Naive thymus-derived CD4-positive, alpha-beta T cell (primary cell): ENCODE measurements at regions not wholly inside any gene's neighbourhood (a gene's known extent, or its start where the extent isn't known, plus 50 kb on each side); places are given as distances from the start of the nearest gene placed in this dataset.
A peak's percentile ranks its signal among the peaks of the same experiment; 100 is the strongest.

Experiments used
- ATAC-seq: fragments of 150-1000 bp; cut with Tn5 transposase; 2 replicates; pipeline ENCODE4 v1.10.0; 2021; ENCODE audit warnings: mild to moderate bottlenecking, moderate library complexity
- CTCF ChIA-PET: fragments of 350-600 bp; sonication (Branson Sonifier 250); formaldehyde crosslinking; loops from one replicate; lab custom pipeline; 2021; ENCODE audit warnings: antibody characterized with exemption; lab: Charles Lee
- POLR2A ChIA-PET: fragments of 350-600 bp; sonication (Branson Sonifier 250); formaldehyde crosslinking; loops from one replicate; lab custom pipeline; 2021; ENCODE audit warnings: antibody characterized with exemption, inconsistent platforms; lab: Charles Lee
- DNase-seq, 9 donors: peaks; one replicate each; pipeline versions ENCODE4 v3.0.0 to v3.0.0-alpha.2; 2020 to 2022; ENCODE audit warnings: mixed read lengths in 1 of 9
- H3K27ac ChIP-seq: one replicate; pipeline ENCODE4 v1.7.0; 2013; ENCODE audit warnings: mild to moderate bottlenecking, low read depth, low read length, moderate library complexity
- H3K27me3 ChIP-seq, 2 donors: one replicate each; pipeline ENCODE4 v1.7.0; 2013; ENCODE audit warnings: low read length in 2 of 2, mild to moderate bottlenecking in 2 of 2, moderate library complexity in 2 of 2; ENCODE audit not compliant: control insufficient read depth in 2 of 2, insufficient read depth in 2 of 2
- H3K36me3 ChIP-seq, 3 experiments: 1 replicate in 2 of 3; 2 replicates in 1 of 3; pipeline ENCODE4 v1.7.0; 2013; ENCODE audit warnings: low read length in 3 of 3, mild to moderate bottlenecking in 3 of 3, moderate library complexity in 1 of 3; ENCODE audit not compliant: insufficient read depth in 3 of 3, control insufficient read depth in 2 of 3
- H3K4me1 ChIP-seq, 2 donors: one replicate each; pipeline ENCODE4 v1.7.0; 2013; ENCODE audit warnings: low read length in 2 of 2, mild to moderate bottlenecking in 2 of 2, moderate library complexity in 1 of 2; ENCODE audit not compliant: control insufficient read depth in 2 of 2, insufficient read depth in 2 of 2
- H3K4me3 ChIP-seq: 2 replicates; pipeline ENCODE4 v1.7.0; 2013; ENCODE audit warnings: mild to moderate bottlenecking, low read length
- H3K9me3 ChIP-seq, 3 experiments: 1 replicate in 2 of 3; 2 replicates in 1 of 3; pipeline ENCODE4 v1.7.0; 2013; ENCODE audit warnings: low read length in 3 of 3; ENCODE audit not compliant: control insufficient read depth in 2 of 3
- H3K27ac Mint-ChIP-seq, 9 donors: one replicate each; pipeline ENCODE4 v1.8.0; 2020 to 2022; ENCODE audit warnings: mixed read lengths in 9 of 9, mild to moderate bottlenecking in 8 of 9, moderate library complexity in 5 of 9, inconsistent platforms in 2 of 9
- H3K27me3 Mint-ChIP-seq, 5 donors: one replicate each; pipeline ENCODE4 v1.8.0; 2021 to 2022; ENCODE audit warnings: mixed read lengths in 5 of 5, mild to moderate bottlenecking in 1 of 5
- H3K36me3 Mint-ChIP-seq, 5 donors: one replicate each; pipeline ENCODE4 v1.8.0; 2020 to 2022; ENCODE audit warnings: mixed read lengths in 5 of 5, mild to moderate bottlenecking in 3 of 5, inconsistent platforms in 1 of 5
- H3K4me1 Mint-ChIP-seq, 7 donors: one replicate each; pipeline ENCODE4 v1.8.0; 2020 to 2022; ENCODE audit warnings: mixed read lengths in 7 of 7, mild to moderate bottlenecking in 3 of 7, inconsistent platforms in 1 of 7
- H3K4me3 Mint-ChIP-seq, 10 donors: one replicate each; pipeline ENCODE4 v1.8.0; 2020 to 2022; ENCODE audit warnings: mild to moderate bottlenecking in 10 of 10, mixed read lengths in 10 of 10, moderate library complexity in 6 of 10, inconsistent platforms in 2 of 10
- H3K9me3 Mint-ChIP-seq, 11 donors: one replicate each; pipeline ENCODE4 v1.8.0; 2020 to 2022; ENCODE audit warnings: mixed read lengths in 11 of 11, mild to moderate bottlenecking in 4 of 11, inconsistent platforms in 1 of 11, moderate library complexity in 1 of 11
- intact Hi-C, 2 donors: fragments of 100-400 bp; cut with micrococcal nuclease; formaldehyde crosslinking; loops; one replicate each; pipeline ENCODE4 v1.15.1; 2023

DNA sequence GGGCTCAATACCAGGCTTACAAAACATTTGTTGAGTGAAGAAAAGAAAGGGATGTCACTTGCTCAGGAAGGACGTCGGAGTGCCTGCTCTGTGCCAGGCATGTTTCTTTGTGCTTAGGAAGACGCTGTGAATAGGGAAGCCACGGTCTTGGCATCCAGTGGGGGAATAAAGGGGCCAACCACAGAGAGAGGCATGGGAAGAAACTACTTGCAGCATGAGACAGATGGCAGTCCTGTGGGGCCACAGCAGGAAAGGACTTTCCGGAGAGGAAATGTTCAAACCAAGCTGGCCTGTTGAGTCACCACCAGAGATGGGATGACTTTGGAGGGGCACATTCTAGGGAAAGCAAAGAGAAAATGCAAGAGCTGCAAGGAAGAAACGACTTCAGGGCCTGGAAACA lies 173.2 kb downstream of the CDH26 start:
- H3K27ac ChIP-seq, result no peak overlapping the region
- peaks cover 0 to 11% (median 0%) of the 10 kb centered on the region in 7 donors for H3K4me1 Mint-ChIP-seq
- intact Hi-C loops, result loop anchor here in 1 of 2 donors (10.0 kb wide), 3 partner anchors 77 to 1753 kb away; partner anchors contain the start of genes FAM217B and PPP1R3D
- no peaks in the 10 kb centered on the region for H3K9me3 ChIP-seq
- no peaks in the 10 kb centered on the region for H3K27me3 ChIP-seq
- no peak overlapping the region for H3K27ac Mint-ChIP-seq
- no peak for DNase-seq
- H3K36me3 Mint-ChIP-seq, result no peaks in the 10 kb centered on the region
- no peaks in the 10 kb centered on the region for H3K36me3 ChIP-seq
- no peak overlapping the region for H3K4me3 Mint-ChIP-seq
- no peaks in the 10 kb centered on the region for H3K4me1 ChIP-seq
- POLR2A ChIA-PET, result no interaction called here
- no peak overlapping the region for H3K4me3 ChIP-seq
- CTCF ChIA-PET, result interaction anchor here (0.6 kb wide), 1 partner anchor 181 kb away, joined by 3 read pairs; no protein-coding TSS in a partner anchor
- no peaks in the 10 kb centered on the region for H3K9me3 Mint-ChIP-seq
- H3K27me3 Mint-ChIP-seq, result peaks cover 0 to 6% (median 4%) of the 10 kb centered on the region in 5 donors
- peak; percentile 38 for ATAC-seq

DNA sequence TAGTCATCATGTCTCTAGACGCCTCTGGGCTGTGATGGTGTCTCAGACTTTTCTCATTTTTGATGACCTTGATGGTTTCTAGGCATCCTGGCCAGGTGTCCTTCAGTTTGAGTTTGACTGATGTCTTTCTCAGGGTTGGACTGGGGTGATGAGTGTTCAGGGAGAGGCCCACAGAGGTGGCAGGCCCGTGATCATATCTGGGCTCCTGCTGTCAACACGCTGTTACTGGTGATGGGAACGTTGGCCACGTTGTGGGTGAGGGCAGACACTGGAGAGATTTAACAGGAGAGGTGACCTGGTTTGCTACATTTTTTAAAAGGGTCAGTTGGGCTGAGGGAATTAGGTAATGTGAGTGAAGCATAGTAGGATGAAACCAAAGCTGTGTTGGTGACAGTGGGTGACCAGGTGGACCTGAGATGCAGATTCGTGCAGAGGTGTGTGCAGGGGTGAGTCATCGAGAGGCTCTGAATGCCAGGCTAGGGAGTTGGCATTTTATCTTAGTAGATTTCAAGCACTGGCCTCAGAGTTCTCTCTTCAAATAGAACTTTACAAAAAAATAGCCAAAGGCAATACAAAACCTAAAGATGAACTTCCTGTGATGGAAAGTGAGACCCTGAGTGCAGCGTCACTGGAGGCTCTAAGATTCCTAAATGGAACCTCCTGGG lies 174.1 kb downstream of the CDH26 start:
- Mint-ChIP-seq H3K27ac (no peak overlapping the region), H3K4me3 (no peak overlapping the region), H3K9me3 (no peaks in the 10 kb centered on the region), H3K27me3 (peaks cover 0 to 6% (median 4%) of the 10 kb centered on the region in 5 donors), H3K36me3 (no peaks in the 10 kb centered on the region), H3K4me1 (peaks cover 0 to 14% (median 3%) of the 10 kb centered on the region in 7 donors)
- POLR2A ChIA-PET, result no interaction called here
- Histone ChIP-seq H3K36me3 (no peaks in the 10 kb centered on the region), H3K4me1 (no peaks in the 10 kb centered on the region), H3K9me3 (no peaks in the 10 kb centered on the region), H3K4me3 (no peak overlapping the region), H3K27ac (no peak overlapping the region), H3K27me3 (no peaks in the 10 kb centered on the region)
- CTCF ChIA-PET, result no interaction called here
- intact Hi-C loops, result loop anchor here in 1 of 2 donors (10.0 kb wide), 3 partner anchors 77 to 1753 kb away; partner anchors contain the start of genes FAM217B and PPP1R3D
- DNase-seq (no peak), ATAC-seq (no peak)

DNA sequence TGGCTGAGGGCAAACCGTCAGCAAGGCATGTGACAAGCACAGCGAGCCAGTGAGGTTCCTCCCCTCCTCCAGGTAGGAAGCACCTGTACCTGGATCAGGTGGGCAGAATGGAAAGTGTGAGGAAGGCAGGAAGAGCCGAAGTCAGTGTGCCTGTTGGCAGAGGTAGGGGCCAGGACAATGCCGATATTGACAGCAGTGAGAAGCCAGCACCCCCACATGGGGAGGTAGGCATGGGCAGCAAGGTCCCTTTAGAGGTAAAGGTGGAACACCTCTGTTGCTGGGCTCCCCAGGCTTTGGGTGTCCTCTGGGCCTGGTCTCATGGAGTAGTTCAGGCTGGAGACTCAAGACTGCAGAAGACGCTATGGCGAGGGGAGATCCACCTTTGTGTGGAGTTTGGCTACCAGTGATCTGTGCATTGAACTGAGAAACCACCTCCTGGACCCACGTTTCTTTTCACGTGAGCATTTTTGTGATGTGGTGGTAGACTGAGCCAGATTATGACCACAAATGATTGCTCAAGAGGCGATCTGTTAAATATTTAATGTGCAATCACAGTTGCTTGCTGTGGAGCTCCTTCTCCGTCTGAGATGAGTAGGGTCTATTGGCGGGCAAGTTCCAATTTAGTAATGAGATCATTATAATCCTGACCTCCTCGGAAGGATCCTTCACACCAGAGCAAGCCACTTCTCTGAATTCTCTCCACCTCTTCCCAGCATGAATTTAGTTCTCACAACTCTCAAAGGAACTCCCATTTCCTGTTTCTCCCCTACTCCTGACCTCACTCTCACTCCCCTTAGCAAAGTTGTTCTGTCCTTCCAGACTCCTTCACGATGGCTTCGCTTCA lies 174.8 kb downstream of the CDH26 start:
- peaks cover 0 to 18% (median 9%) of the 10 kb centered on the region in 7 donors for H3K4me1 Mint-ChIP-seq
- H3K9me3 Mint-ChIP-seq, result no peaks in the 10 kb centered on the region
- POLR2A ChIA-PET, result no interaction called here
- ATAC-seq, result no peak
- Histone ChIP-seq H3K27me3 (no peaks in the 10 kb centered on the region), H3K4me1 (no peaks in the 10 kb centered on the region), H3K4me3 (no peak overlapping the region), H3K27ac (no peak overlapping the region), H3K36me3 (no peaks in the 10 kb centered on the region), H3K9me3 (no peaks in the 10 kb centered on the region)
- no peak overlapping the region for H3K4me3 Mint-ChIP-seq
- CTCF ChIA-PET, result no interaction called here
- H3K27me3 Mint-ChIP-seq, result peaks cover 0 to 6% (median 4%) of the 10 kb centered on the region in 5 donors
- no peak overlapping the region for H3K27ac Mint-ChIP-seq
- intact Hi-C loops, result loop anchor here in 1 of 2 donors (10.0 kb wide), 3 partner anchors 78 to 1752 kb away; partner anchors contain the start of genes FAM217B and PPP1R3D
- no peaks in the 10 kb centered on the region for H3K36me3 Mint-ChIP-seq
- no peak for DNase-seq

DNA sequence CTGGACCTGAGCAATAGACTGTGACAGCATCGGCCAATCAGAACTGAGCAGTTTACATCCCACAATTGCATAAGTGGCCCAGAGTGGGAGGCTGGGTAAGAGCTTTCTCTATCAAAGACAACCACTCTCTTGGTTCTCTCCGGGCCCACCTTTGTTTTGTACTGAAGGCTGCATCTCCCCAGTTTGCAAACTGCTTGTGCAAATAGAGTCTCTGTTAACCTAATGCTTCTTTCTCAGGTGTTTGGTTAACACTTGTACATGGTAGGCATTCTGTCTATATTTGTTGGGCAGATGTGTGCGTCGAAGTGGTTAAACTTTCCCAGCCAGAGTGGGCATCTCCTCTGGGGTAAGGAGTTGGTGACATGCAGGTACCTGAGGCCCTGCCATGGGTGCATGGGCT lies 177.1 kb downstream of the CDH26 start:
- no peak overlapping the region for H3K4me3 Mint-ChIP-seq
- H3K27me3 Mint-ChIP-seq, result peaks cover 0 to 6% (median 0%) of the 10 kb centered on the region in 5 donors
- no peak overlapping the region for H3K27ac ChIP-seq
- no peaks in the 10 kb centered on the region for H3K9me3 ChIP-seq
- no peaks in the 10 kb centered on the region for H3K27me3 ChIP-seq
- no peaks in the 10 kb centered on the region for H3K4me1 ChIP-seq
- H3K4me1 Mint-ChIP-seq, result peaks cover 0 to 27% (median 15%) of the 10 kb centered on the region in 7 donors
- H3K4me3 ChIP-seq, result no peak overlapping the region
- ATAC-seq (no peak), DNase-seq (no peak)
- ChIA-PET CTCF (no interaction called here), POLR2A (no interaction called here)
- no peak overlapping the region for H3K27ac Mint-ChIP-seq
- H3K36me3 ChIP-seq, result no peaks in the 10 kb centered on the region
- H3K9me3 Mint-ChIP-seq, result peaks cover 0 to 1% (median 0%) of the 10 kb centered on the region in 11 donors
- H3K36me3 Mint-ChIP-seq, result no peaks in the 10 kb centered on the region
- intact Hi-C loops, result loop anchor here (5.0 to 10.0 kb wide), 5 partner anchors 72 to 1750 kb away; partner anchors contain the start of genes FAM217B (in 1 of the 2) and PPP1R3D (in 1 of the 2)

DNA sequence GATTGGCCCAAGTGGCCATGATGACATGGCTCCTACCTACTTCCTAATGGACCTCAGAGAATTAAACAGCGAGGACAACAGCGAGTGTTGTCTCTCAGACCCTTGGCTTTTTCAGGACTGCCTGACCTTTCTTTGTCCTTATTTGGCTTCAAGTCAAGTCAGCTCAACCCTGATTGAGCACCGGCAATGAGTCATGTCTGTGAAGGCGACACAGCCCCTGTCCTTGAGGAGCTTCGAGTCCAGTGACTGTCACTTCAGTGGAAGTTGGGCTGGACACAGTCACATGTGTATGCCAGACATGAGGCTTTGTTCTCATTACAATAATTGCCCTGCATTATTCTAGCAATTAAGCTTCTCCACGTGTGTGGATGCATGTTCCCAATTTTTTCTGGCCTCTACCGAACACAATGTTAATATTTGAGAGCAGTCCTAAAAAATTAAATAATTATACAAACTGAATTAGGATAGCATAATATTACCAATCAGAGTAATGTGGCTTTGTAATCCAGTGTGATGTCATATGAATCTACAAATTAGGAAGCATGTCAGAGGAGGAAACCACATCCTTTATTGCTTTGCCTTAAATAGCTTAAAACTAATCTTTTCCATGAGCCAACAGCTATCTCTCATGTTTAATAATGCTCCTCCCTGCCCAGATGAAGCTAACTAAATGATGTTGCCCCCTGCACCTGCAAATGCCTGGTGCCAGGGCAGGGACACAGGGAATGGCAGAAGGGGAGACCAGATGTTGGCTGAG lies 178.6 kb downstream of the CDH26 start:
- intact Hi-C loops, result loop anchor here (1.0 to 10.0 kb wide), 7 partner anchors 70 to 1748 kb away; partner anchors contain the start of genes FAM217B (in 1 of the 2) and PPP1R3D (in 1 of the 2)
- Histone ChIP-seq H3K27me3 (no peaks in the 10 kb centered on the region), H3K27ac (no peak overlapping the region), H3K4me3 (no peak overlapping the region), H3K9me3 (no peaks in the 10 kb centered on the region), H3K4me1 (no peaks in the 10 kb centered on the region), H3K36me3 (no peaks in the 10 kb centered on the region)
- H3K27ac Mint-ChIP-seq, result no peak overlapping the region
- H3K9me3 Mint-ChIP-seq, result peaks cover 0 to 1% (median 0%) of the 10 kb centered on the region in 11 donors
- H3K4me1 Mint-ChIP-seq, result peaks cover 0 to 27% (median 14%) of the 10 kb centered on the region in 7 donors
- POLR2A ChIA-PET, result no interaction called here
- no peak overlapping the region for H3K4me3 Mint-ChIP-seq
- H3K36me3 Mint-ChIP-seq, result no peaks in the 10 kb centered on the region
- H3K27me3 Mint-ChIP-seq, result peaks cover 0 to 6% (median 0%) of the 10 kb centered on the region in 5 donors
- DNase-seq, result no peak
- CTCF ChIA-PET, result interaction anchor here (0.6 to 1.0 kb wide), 2 partner anchors 128 to 307 kb away, joined by 3 read pairs; no protein-coding TSS in a partner anchor
- peak; percentile 43 for ATAC-seq
